Activated naive CD4-positive, alpha-beta T cell treated with anti-CD3 and anti-CD28 coated beads, Interleukin-2, amount 50 U/mL, for 24 hours (primary cell): ENCODE measurements at regions not wholly inside any gene's neighbourhood (a gene's known extent, or its start where the extent isn't known, plus 50 kb on each side); places are given as distances from the start of the nearest gene placed in this dataset.
A peak's percentile ranks its signal among the peaks of the same experiment; 100 is the strongest.

Experiments used
- H3K27ac Mint-ChIP-seq: one replicate; pipeline ENCODE4 v1.8.0; 2021; ENCODE audit warnings: mild to moderate bottlenecking, mixed read lengths
- H3K27me3 Mint-ChIP-seq: one replicate; pipeline ENCODE4 v1.8.0; 2021; ENCODE audit warnings: mixed read lengths
- H3K36me3 Mint-ChIP-seq: one replicate; pipeline ENCODE4 v1.8.0; 2021; ENCODE audit warnings: mixed read lengths
- H3K4me1 Mint-ChIP-seq: one replicate; pipeline ENCODE4 v1.8.0; 2021; ENCODE audit warnings: mixed read lengths
- H3K4me3 Mint-ChIP-seq: one replicate; pipeline ENCODE4 v1.8.0; 2021; ENCODE audit warnings: mild to moderate bottlenecking, mixed read lengths
- H3K9me3 Mint-ChIP-seq: one replicate; pipeline ENCODE4 v1.8.0; 2021; ENCODE audit warnings: mixed read lengths

- Mint-ChIP-seq H3K36me3 (peaks cover 9% of the 10 kb centered on the region), H3K4me1 (peaks cover 24% of the 10 kb centered on the region), H3K4me3 (no peak overlapping the region), H3K9me3 (peaks cover 5% of the 10 kb centered on the region), H3K27me3 (no peaks in the 10 kb centered on the region), H3K27ac (peak overlapping the region; percentile 89)
These were observed 179.6 kb upstream of the SLC39A10 start for GRCh38 chr2:195477248-195477995.

DNA sequence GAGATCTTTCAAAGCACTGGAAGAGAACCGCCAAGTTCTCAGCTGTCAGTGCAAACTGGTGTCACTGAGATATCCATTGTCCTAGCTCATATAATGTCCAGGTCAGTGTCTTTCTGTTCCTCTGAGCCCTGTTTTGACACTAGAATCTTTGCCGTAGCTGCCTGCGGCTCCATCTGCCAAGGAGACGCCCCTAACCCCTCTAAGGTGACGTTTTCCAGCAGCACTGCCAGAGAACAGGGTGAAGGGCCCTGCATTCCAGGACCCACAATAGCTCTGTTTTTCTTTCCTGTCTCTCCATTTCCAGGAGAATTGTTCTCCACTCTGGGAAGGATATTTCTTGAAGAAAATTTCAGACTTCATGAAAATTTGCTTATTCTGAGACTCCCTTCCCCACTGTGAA lies 181.7 kb upstream of the SLC39A10 start:
- peaks cover 7% of the 10 kb centered on the region for H3K36me3 Mint-ChIP-seq
- H3K4me1 Mint-ChIP-seq = peaks cover 24% of the 10 kb centered on the region
- H3K4me3 Mint-ChIP-seq = no peak overlapping the region
- no peaks in the 10 kb centered on the region for H3K27me3 Mint-ChIP-seq
- peaks cover 5% of the 10 kb centered on the region for H3K9me3 Mint-ChIP-seq
- no peak overlapping the region for H3K27ac Mint-ChIP-seq

GRCh38 chr2:195473862-195474261 lies 183.2 kb upstream of the SLC39A10 start:
- no peak overlapping the region for H3K27ac Mint-ChIP-seq
- H3K27me3 Mint-ChIP-seq = no peaks in the 10 kb centered on the region
- H3K9me3 Mint-ChIP-seq = peaks cover 5% of the 10 kb centered on the region
- peaks cover 4% of the 10 kb centered on the region for H3K36me3 Mint-ChIP-seq
- peaks cover 23% of the 10 kb centered on the region for H3K4me1 Mint-ChIP-seq
- no peak overlapping the region for H3K4me3 Mint-ChIP-seq

DNA sequence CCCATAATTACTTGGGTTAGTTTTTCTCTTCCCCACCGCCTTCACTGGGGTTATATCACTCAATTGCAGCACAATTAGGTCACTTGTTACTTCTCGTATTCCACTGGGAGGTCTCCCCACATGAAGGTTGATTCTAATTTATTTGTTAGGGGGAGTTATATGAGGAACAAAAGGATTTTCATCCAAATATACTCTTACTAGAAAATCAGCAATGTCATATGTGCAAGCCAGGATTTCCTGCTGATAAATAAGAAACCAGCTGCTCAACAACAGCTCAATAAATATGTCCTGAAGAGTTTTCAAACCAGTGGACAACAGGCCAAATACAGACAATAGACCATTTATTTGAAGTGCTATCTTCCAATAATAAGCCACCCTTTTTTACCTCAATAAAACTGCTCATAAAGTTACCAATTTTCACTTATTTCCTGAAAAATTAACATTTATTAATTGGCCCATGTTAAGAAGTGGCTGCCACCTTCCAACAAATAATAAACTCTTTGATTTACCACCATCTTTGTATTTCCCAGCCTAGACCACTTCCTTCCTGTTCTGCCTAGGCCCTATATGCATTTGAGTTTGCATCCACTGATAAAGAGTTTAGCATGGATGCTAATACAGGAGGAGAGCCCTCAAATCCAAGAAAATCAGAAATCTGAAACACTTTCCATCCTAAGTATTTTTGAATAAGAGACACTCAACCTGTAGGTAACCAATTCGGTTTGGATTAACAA lies 184.4 kb upstream of the SLC39A10 start:
- peaks cover 26% of the 10 kb centered on the region for H3K4me1 Mint-ChIP-seq
- H3K4me3 Mint-ChIP-seq = no peak overlapping the region
- no peaks in the 10 kb centered on the region for H3K27me3 Mint-ChIP-seq
- no peak overlapping the region for H3K27ac Mint-ChIP-seq
- H3K9me3 Mint-ChIP-seq = peaks cover 5% of the 10 kb centered on the region
- no peaks in the 10 kb centered on the region for H3K36me3 Mint-ChIP-seq

- H3K36me3 Mint-ChIP-seq = peaks cover 1% of the 10 kb centered on the region
- no peak overlapping the region for H3K4me3 Mint-ChIP-seq
- H3K27me3 Mint-ChIP-seq = no peaks in the 10 kb centered on the region
- H3K9me3 Mint-ChIP-seq = no peaks in the 10 kb centered on the region
- peaks cover 21% of the 10 kb centered on the region for H3K4me1 Mint-ChIP-seq
- H3K27ac Mint-ChIP-seq = no peak overlapping the region
These were observed 185.2 kb upstream of the SLC39A10 start for GRCh38 chr2:195471807-195472206.

DNA sequence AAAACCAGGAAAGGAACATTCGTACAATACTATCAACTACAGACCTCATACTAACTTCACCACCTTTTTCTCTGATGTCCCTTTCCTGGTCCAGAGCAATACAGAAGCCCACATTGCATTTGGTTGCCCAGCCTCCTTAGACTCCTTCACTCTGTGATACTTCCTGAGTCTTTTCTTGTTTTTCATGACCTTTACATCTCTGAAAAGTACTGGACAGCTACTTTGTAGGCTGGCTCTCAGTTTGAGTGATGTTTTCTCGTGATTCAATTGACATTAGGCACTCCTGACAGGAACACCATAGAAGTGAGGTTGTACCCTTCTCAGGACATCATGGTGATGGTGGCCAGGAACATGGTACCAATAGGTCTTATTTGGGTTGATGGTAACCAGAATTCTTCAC lies 185.9 kb upstream of the SLC39A10 start:
- Mint-ChIP-seq H3K4me3 (no peak overlapping the region), H3K9me3 (no peaks in the 10 kb centered on the region), H3K27me3 (no peaks in the 10 kb centered on the region), H3K4me1 (peaks cover 21% of the 10 kb centered on the region), H3K36me3 (peaks cover 1% of the 10 kb centered on the region), H3K27ac (no peak overlapping the region)

DNA sequence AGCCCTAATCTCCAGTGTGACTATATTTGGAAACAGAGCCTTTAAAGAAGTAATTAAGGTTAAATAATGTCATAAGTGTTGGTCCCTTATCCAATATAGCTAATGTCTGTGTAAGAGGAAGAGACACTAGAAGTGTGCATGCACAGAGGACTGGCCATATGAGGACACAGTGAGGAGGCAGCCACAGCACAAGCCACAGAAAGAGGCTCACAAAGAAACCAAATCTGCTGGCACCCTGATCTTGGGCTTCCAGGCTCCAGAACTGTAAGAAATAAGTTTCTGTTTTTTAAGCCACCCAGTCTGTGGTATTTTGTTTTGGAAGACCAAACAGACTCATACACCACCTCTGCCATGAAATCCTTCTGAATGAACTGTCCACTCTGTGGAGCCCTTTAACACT lies 186.4 kb upstream of the SLC39A10 start:
- Mint-ChIP-seq H3K4me3 (no peak overlapping the region), H3K4me1 (peaks cover 21% of the 10 kb centered on the region), H3K36me3 (peaks cover 1% of the 10 kb centered on the region), H3K27me3 (no peaks in the 10 kb centered on the region), H3K27ac (no peak overlapping the region), H3K9me3 (no peaks in the 10 kb centered on the region)

- no peak overlapping the region for H3K27ac Mint-ChIP-seq
- H3K36me3 Mint-ChIP-seq = peaks cover 2% of the 10 kb centered on the region
- no peaks in the 10 kb centered on the region for H3K27me3 Mint-ChIP-seq
- no peak overlapping the region for H3K4me3 Mint-ChIP-seq
- H3K4me1 Mint-ChIP-seq = peaks cover 21% of the 10 kb centered on the region
- H3K9me3 Mint-ChIP-seq = no peaks in the 10 kb centered on the region
These were observed 188.3 kb upstream of the SLC39A10 start for GRCh38 chr2:195468771-195469170.

DNA sequence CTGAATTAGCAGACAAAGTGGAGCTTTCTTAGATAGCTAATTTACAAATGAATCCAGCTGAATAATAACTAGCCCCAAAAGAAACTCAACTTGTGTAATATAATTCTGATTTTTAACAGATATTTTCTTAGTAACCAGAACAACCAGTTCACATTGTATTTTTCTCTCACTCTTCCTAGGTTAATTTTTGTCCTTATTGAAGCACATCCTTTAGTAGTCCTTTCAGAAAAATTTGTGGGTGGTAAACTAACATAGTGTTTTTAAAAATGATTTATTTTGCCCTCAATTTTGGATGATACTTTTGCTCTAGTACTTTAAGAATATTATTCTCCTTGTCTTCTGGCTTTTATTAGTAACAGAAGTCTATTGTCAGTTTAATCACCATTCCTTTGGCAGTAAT lies 190.6 kb upstream of the SLC39A10 start:
- Mint-ChIP-seq H3K36me3 (peaks cover 4% of the 10 kb centered on the region), H3K4me1 (peaks cover 21% of the 10 kb centered on the region), H3K27me3 (no peaks in the 10 kb centered on the region), H3K9me3 (no peaks in the 10 kb centered on the region), H3K27ac (no peak overlapping the region), H3K4me3 (no peak overlapping the region)

- Mint-ChIP-seq H3K4me3 (no peak overlapping the region), H3K27ac (no peak overlapping the region), H3K9me3 (peaks cover 5% of the 10 kb centered on the region), H3K27me3 (no peaks in the 10 kb centered on the region), H3K36me3 (peaks cover 5% of the 10 kb centered on the region), H3K4me1 (peaks cover 27% of the 10 kb centered on the region)
These were observed 196.0 kb upstream of the SLC39A10 start for GRCh38 chr2:195461010-195461409.

DNA sequence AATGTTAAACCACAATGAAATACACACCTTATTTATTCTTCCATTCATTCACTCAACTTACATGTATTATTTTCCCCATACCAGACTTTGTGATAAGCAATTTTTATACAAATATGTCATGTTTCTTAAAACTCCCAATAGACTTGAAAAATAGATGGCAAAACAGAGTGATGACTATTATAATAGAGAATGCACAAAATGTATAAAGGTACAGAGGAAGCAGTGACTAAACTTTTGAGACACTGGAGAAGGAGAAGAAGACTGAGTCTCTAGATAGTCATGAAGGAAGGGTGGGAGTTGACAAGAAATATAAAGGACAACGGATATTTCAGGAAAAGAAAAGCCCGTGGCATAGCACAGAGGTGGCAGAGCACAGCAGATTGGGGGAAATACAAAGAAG lies 198.1 kb upstream of the SLC39A10 start:
- no peak overlapping the region for H3K4me3 Mint-ChIP-seq
- no peaks in the 10 kb centered on the region for H3K27me3 Mint-ChIP-seq
- peaks cover 34% of the 10 kb centered on the region for H3K4me1 Mint-ChIP-seq
- peaks cover 5% of the 10 kb centered on the region for H3K9me3 Mint-ChIP-seq
- peaks cover 9% of the 10 kb centered on the region for H3K36me3 Mint-ChIP-seq
- no peak overlapping the region for H3K27ac Mint-ChIP-seq

DNA sequence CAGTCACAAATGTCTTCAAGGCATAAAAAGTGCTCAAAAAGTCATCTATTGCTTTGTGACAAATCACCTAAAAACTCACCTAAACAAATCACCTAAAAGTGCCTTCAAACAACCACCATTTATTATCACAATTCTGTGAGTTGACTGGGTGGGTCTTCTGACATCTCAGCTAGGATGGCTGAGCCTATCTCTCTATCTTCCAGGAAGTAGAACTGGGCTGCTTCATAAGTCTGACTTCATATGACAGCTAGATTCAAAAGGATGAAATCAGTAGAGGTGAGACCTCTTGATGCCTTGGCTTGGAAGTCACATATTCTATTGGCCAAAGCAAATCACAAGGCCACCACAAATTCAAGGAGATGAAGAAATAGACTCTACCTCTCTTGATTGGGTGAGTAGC lies 199.2 kb upstream of the SLC39A10 start:
- H3K4me1 Mint-ChIP-seq = peaks cover 35% of the 10 kb centered on the region
- no peaks in the 10 kb centered on the region for H3K27me3 Mint-ChIP-seq
- H3K9me3 Mint-ChIP-seq = peaks cover 5% of the 10 kb centered on the region
- peaks cover 7% of the 10 kb centered on the region for H3K36me3 Mint-ChIP-seq
- H3K4me3 Mint-ChIP-seq = no peak overlapping the region
- H3K27ac Mint-ChIP-seq = no peak overlapping the region

DNA sequence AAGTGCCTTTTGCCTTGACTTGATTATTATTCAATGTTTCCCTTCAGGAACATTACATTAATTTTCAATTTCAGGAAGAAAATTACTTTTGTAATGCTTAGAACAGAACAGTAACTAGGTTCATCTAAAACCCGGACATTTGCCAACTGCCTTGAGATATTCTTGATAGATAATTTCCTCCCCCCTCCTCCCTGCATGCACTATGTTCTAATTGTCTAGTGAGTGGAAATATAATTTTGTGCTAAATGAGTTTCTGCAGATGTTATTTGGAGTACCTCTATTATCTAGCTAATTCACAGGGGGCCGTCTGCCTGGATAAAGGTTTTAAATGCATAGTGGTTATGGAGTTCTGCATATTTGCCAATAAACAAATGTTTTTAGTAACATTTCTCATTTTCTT lies 200.3 kb upstream of the SLC39A10 start:
- H3K27me3 Mint-ChIP-seq = no peaks in the 10 kb centered on the region
- H3K4me3 Mint-ChIP-seq = no peak overlapping the region
- peaks cover 6% of the 10 kb centered on the region for H3K36me3 Mint-ChIP-seq
- no peak overlapping the region for H3K27ac Mint-ChIP-seq
- peaks cover 35% of the 10 kb centered on the region for H3K4me1 Mint-ChIP-seq
- H3K9me3 Mint-ChIP-seq = peaks cover 5% of the 10 kb centered on the region

GRCh38 chr2:195451160-195451559 lies 205.9 kb upstream of the SLC39A10 start:
- Mint-ChIP-seq H3K9me3 (no peaks in the 10 kb centered on the region), H3K36me3 (peaks cover 5% of the 10 kb centered on the region), H3K27ac (no peak overlapping the region), H3K4me3 (no peak overlapping the region), H3K4me1 (peaks cover 20% of the 10 kb centered on the region), H3K27me3 (no peaks in the 10 kb centered on the region)

DNA sequence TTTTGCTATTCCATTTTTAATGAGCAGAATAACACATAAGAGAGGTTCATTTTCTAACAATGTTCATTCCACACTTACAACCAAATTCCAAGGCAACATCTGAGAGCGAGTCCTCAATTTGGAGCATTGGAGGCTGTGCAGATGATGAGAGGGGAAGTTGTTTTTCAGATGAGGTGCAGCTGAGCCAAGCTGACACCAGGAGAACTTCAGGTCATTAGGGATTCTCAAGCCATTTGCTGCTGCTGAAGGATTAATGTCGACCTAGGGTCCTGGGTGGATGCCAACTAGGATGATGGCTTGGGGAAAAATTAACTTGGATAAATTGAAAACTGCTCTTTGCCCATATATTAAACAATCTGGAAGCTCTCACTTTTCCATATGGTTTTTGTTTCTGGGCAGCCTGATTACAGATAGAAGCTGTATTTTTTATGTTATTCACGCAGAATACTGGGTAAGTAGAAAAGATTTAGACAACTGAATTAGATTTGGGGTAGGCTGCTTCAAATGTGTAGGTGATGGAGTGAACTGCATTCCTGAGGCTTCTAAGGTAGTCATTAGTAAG lies 206.4 kb upstream of the SLC39A10 start:
- Mint-ChIP-seq H3K27me3 (no peaks in the 10 kb centered on the region), H3K4me3 (no peak overlapping the region), H3K36me3 (peaks cover 5% of the 10 kb centered on the region), H3K9me3 (no peaks in the 10 kb centered on the region), H3K27ac (no peak overlapping the region), H3K4me1 (peaks cover 20% of the 10 kb centered on the region)

GRCh38 chr2:195447323-195447975 lies 209.6 kb upstream of the SLC39A10 start:
- Mint-ChIP-seq H3K36me3 (peaks cover 9% of the 10 kb centered on the region), H3K27me3 (no peaks in the 10 kb centered on the region), H3K4me3 (no peak overlapping the region), H3K27ac (no peak overlapping the region), H3K4me1 (peaks cover 12% of the 10 kb centered on the region), H3K9me3 (peaks cover 11% of the 10 kb centered on the region)
